ENCODE measurements at regions not wholly inside any gene's neighbourhood (a gene's known extent, or its start where the extent isn't known, plus 50 kb on each side); places are given as distances from the start of the nearest gene placed in this dataset.

- H3K9me2 ChIP-seq (ENCODE audit: insufficient read depth, low read length), result no peaks in the 10 kb centered on the region
- no peaks in the 10 kb centered on the region for H3K9me3 ChIP-seq (ENCODE audit: low read length)
- H3F3A ChIP-seq (ENCODE audit: insufficient read depth, low read length, poor library complexity, severe bottlenecking), result no peaks in the 10 kb centered on the region
- H3K27me3 ChIP-seq (ENCODE audit: insufficient read depth, low read depth, low read length), result no peaks in the 10 kb centered on the region
- no peaks in the 10 kb centered on the region for H4K20me1 ChIP-seq (ENCODE audit: insufficient read depth)
- H3K4me3 ChIP-seq (ENCODE audit: low read length), result no peak overlapping the region
- H3K36me3 ChIP-seq (ENCODE audit: insufficient read depth, low read length), result no peaks in the 10 kb centered on the region
- H3K79me2 ChIP-seq (replicated peaks; ENCODE audit: insufficient read depth, low read length), result no peaks in the 10 kb centered on the region
- no peak overlapping the region for H3K4me2 ChIP-seq (ENCODE audit: low read length)
- no peak overlapping the region for H3K27ac ChIP-seq (ENCODE audit: low read length)
- H2AFZ ChIP-seq (ENCODE audit: low read depth, low read length), result no peak overlapping the region
- no peak overlapping the region for H3K9ac ChIP-seq (ENCODE audit: low read length)
- no peak for TF ChIP-seq EP300 (conservative IDR thresholded peaks at IDR 0.05; ENCODE audit: poor library complexity, severe bottlenecking)
- TF ChIP-seq MXI1 (conservative IDR thresholded peaks at IDR 0.05; ENCODE audit: poor library complexity, severe bottlenecking), result no peak
- TF ChIP-seq POLR2AphosphoS5 (IDR thresholded peaks at IDR 0.05), result no peak
- TF ChIP-seq TAF1 (IDR thresholded peaks at IDR 0.05; ENCODE audit: low read depth), result no peak
- TF ChIP-seq RAD21 (conservative IDR thresholded peaks at IDR 0.05), result no peak
- TF ChIP-seq SMC3 (conservative IDR thresholded peaks at IDR 0.05; ENCODE audit: poor library complexity), result no peak
- TF ChIP-seq CTCF (IDR thresholded peaks at IDR 0.05; ENCODE audit: poor library complexity, severe bottlenecking), result no peak
- TF ChIP-seq EZH2 (IDR thresholded peaks at IDR 0.05; ENCODE audit: borderline replicate concordance, insufficient read depth, low read length, poor library complexity, severe bottlenecking), result no peak
- TF ChIP-seq REST (IDR thresholded peaks at IDR 0.05; ENCODE audit: borderline replicate concordance), result no peak
Measured at GRCh38 chr10:24128066-24128730, 80.7 kb upstream of the KIAA1217 start.

- Histone ChIP-seq H3K9ac (ENCODE audit: low read length) (no peak overlapping the region), H3F3A (ENCODE audit: insufficient read depth, low read length, poor library complexity, severe bottlenecking) (no peaks in the 10 kb centered on the region), H3K9me3 (ENCODE audit: low read length) (no peaks in the 10 kb centered on the region), H3K9me2 (ENCODE audit: insufficient read depth, low read length) (no peaks in the 10 kb centered on the region), H2AFZ (ENCODE audit: low read depth, low read length) (no peak overlapping the region), H3K4me3 (ENCODE audit: low read length) (no peak overlapping the region), H3K27me3 (ENCODE audit: insufficient read depth, low read depth, low read length) (no peaks in the 10 kb centered on the region), H3K27ac (ENCODE audit: low read length) (no peak overlapping the region), H4K20me1 (ENCODE audit: insufficient read depth) (no peaks in the 10 kb centered on the region), H3K36me3 (ENCODE audit: insufficient read depth, low read length) (no peaks in the 10 kb centered on the region), H3K4me2 (ENCODE audit: low read length) (no peak overlapping the region), H3K79me2 (replicated peaks; ENCODE audit: insufficient read depth, low read length) (no peaks in the 10 kb centered on the region)
- no peak for TF ChIP-seq RAD21 (conservative IDR thresholded peaks at IDR 0.05)
- TF ChIP-seq REST (IDR thresholded peaks at IDR 0.05; ENCODE audit: borderline replicate concordance), result no peak
- no peak for TF ChIP-seq EZH2 (IDR thresholded peaks at IDR 0.05; ENCODE audit: borderline replicate concordance, insufficient read depth, low read length, poor library complexity, severe bottlenecking)
- no peak for TF ChIP-seq TAF1 (IDR thresholded peaks at IDR 0.05; ENCODE audit: low read depth)
- TF ChIP-seq MXI1 (conservative IDR thresholded peaks at IDR 0.05; ENCODE audit: poor library complexity, severe bottlenecking), result no peak
- no peak for TF ChIP-seq SMC3 (conservative IDR thresholded peaks at IDR 0.05; ENCODE audit: poor library complexity)
- TF ChIP-seq POLR2AphosphoS5 (IDR thresholded peaks at IDR 0.05), result no peak
- no peak for TF ChIP-seq EP300 (conservative IDR thresholded peaks at IDR 0.05; ENCODE audit: poor library complexity, severe bottlenecking)
- no peak for TF ChIP-seq CTCF (IDR thresholded peaks at IDR 0.05; ENCODE audit: poor library complexity, severe bottlenecking)
Measured at GRCh38 chr10:24132741-24133140, 76.2 kb upstream of the KIAA1217 start.

All from neural cell (in vitro differentiated cells).